SK-N-SH (cell line): ENCODE measurements at regions not wholly inside any gene's neighbourhood (a gene's known extent, or its start where the extent isn't known, plus 50 kb on each side); places are given as distances from the start of the nearest gene placed in this dataset.

Experiments used
- CTCF ChIA-PET: fragments of 300-600, 350-600 bp; formaldehyde crosslinking; extraction: SDS; loops from one replicate; lab custom pipeline; 2021; lab: Yijun Ruan, JAX
- POLR2A ChIA-PET: fragments of 350-600 bp; sonication (Branson Sonifier 250); formaldehyde crosslinking; extraction: SDS; loops from one replicate; lab custom pipeline; 2020; ENCODE audit warnings: antibody characterized with exemption, inconsistent platforms; lab: Yijun Ruan, JAX
- DNase-seq: peaks from one replicate; pipeline ENCODE4 v3.0.0; 2012
- H2AFZ ChIP-seq: fragments of 200-600 bp; sonication (generic); 2 replicates; pipeline ENCODE4 v1.8.1; 2016; ENCODE audit warnings: antibody characterized with exemption, mild to moderate bottlenecking, low read depth
- H3F3A ChIP-seq: fragments of 200-600 bp; sonication (generic); replicated peaks from 2 replicates; pipeline ENCODE3; 2016; ENCODE audit warnings: antibody characterized with exemption, mild to moderate bottlenecking; ENCODE audit not compliant: insufficient read depth
- H3K27ac ChIP-seq, 2 experiments: fragments of 200-500 bp in 1 of 2; fragments of 200-600 bp in 1 of 2; sonication (Bioruptor generic) in 1 of 2; sonication (generic), shearing (Covaris generic) in 1 of 2; 2 replicates each; pipeline versions ENCODE4 v1.5.1 to v1.6.1; 2014 to 2016; ENCODE audit warnings: low read depth in 2 of 2, inconsistent platforms in 1 of 2, low read length in 1 of 2, mild to moderate bottlenecking in 1 of 2, mixed read lengths in 1 of 2
- H3K27me3 ChIP-seq: fragments of 200-600 bp; sonication (generic), shearing (Covaris generic); 2 replicates; pipeline ENCODE4 v1.6.1; 2016; ENCODE audit warnings: mixed run types; ENCODE audit not compliant: insufficient read depth
- H3K36me3 ChIP-seq, 2 experiments: fragments of 200-500 bp in 1 of 2; fragments of 200-600 bp in 1 of 2; sonication (Bioruptor generic) in 1 of 2; sonication (generic) in 1 of 2; replicated peaks in 1 of 2; 2 replicates each; pipeline versions ENCODE3 to v1.5.1; 2014 to 2016; ENCODE audit warnings: low read length in 1 of 2, mild to moderate bottlenecking in 1 of 2; ENCODE audit not compliant: insufficient read depth in 2 of 2, control insufficient read depth in 1 of 2
- H3K4me1 ChIP-seq, 2 experiments: fragments of 200-500 bp in 1 of 2; fragments of 200-600 bp in 1 of 2; sonication (Bioruptor generic) in 1 of 2; sonication (generic), shearing (Covaris generic) in 1 of 2; 2 replicates each; pipeline versions ENCODE4 v1.5.1 to v1.6.1; 2014 to 2016; ENCODE audit warnings: low read depth in 1 of 2, low read length in 1 of 2, mixed run types in 1 of 2; ENCODE audit not compliant: insufficient read depth in 2 of 2, control insufficient read depth in 1 of 2
- H3K4me2 ChIP-seq: fragments of 200-600 bp; sonication (generic), shearing (Covaris generic); 2 replicates; pipeline ENCODE4 v1.6.1; 2017; ENCODE audit warnings: mixed run types
- H3K4me3 ChIP-seq, 2 experiments: fragments of 200-500 bp in 1 of 2; fragments of 200-600 bp in 1 of 2; sonication (Bioruptor generic) in 1 of 2; sonication (generic), shearing (Covaris generic) in 1 of 2; 2 replicates each; pipeline versions ENCODE4 v1.5.1 to v1.8.1; 2014 to 2016; ENCODE audit warnings: low read depth in 2 of 2, inconsistent platforms in 1 of 2, low read length in 1 of 2, mild to moderate bottlenecking in 1 of 2, mixed read lengths in 1 of 2, moderate library complexity in 1 of 2
- H3K79me2 ChIP-seq: fragments of 200-600 bp; sonication (generic); 2 replicates; pipeline ENCODE4 v1.8.1; 2017; ENCODE audit warnings: mild to moderate bottlenecking; ENCODE audit not compliant: insufficient read depth
- H3K9ac ChIP-seq: fragments of 200-600 bp; sonication (generic); 2 replicates; pipeline ENCODE4 v1.6.1; 2017; ENCODE audit warnings: mixed run types
- H3K9me2 ChIP-seq: fragments of 200-600 bp; sonication (generic); 2 replicates; pipeline ENCODE4 v1.6.1; 2017; ENCODE audit warnings: mixed run types
- H3K9me3 ChIP-seq: fragments of 200-600 bp; sonication (generic); 2 replicates; pipeline ENCODE4 v1.6.1; 2017; ENCODE audit warnings: mixed run types, mild to moderate bottlenecking, moderate library complexity
- H4K20me1 ChIP-seq: fragments of 200-600 bp; sonication (generic); 2 replicates; pipeline ENCODE4 v1.6.1; 2017; ENCODE audit warnings: mild to moderate bottlenecking, mixed run types; ENCODE audit not compliant: insufficient read depth
- CHD2 ChIP-seq: fragments of 150-350 bp; IDR thresholded peaks from 2 replicates; pipeline ENCODE4 v1.6.1; 2018; ENCODE audit warnings: low read length; ENCODE audit not compliant: partially characterized antibody
- CTCF ChIP-seq: fragments of 200-600 bp; sonication (generic); IDR thresholded peaks from 2 replicates; pipeline ENCODE4 v1.6.1; 2017; ENCODE audit warnings: antibody characterized with exemption, mild to moderate bottlenecking, moderate library complexity
- ELF1 ChIP-seq: IDR thresholded peaks from 2 replicates; pipeline ENCODE4 v1.4.0; 2012
- FOXJ3 ChIP-seq: sonication (generic); formaldehyde crosslinking; IDR thresholded peaks from 2 replicates; pipeline ENCODE4 v1.5.1; 2020; ENCODE audit warnings: mild to moderate bottlenecking, missing genetic modification reagents
- GABPA ChIP-seq: IDR thresholded peaks from 2 replicates; pipeline ENCODE4 v1.4.0; 2012; ENCODE audit warnings: low read depth, mild to moderate bottlenecking
- GATA2 ChIP-seq: sonication (generic); formaldehyde crosslinking; IDR thresholded peaks from 2 replicates; pipeline ENCODE4 v1.5.0; 2020; ENCODE audit warnings: mild to moderate bottlenecking, missing genetic modification reagents
- MEF2A ChIP-seq: IDR thresholded peaks from 2 replicates; pipeline ENCODE4 v1.4.0; 2012; ENCODE audit warnings: low read depth, borderline replicate concordance
- NFIC ChIP-seq: IDR thresholded peaks from 2 replicates; pipeline ENCODE4 v1.4.0; 2012; ENCODE audit warnings: borderline replicate concordance
- PBX3 ChIP-seq: IDR thresholded peaks from 2 replicates; pipeline ENCODE4; 2012
- RAD21 ChIP-seq: IDR thresholded peaks from 2 replicates; pipeline ENCODE4 v1.6.1; 2012; ENCODE audit warnings: mild to moderate bottlenecking, low read length
- RCOR1 ChIP-seq: fragments of 150-350 bp; IDR thresholded peaks from 2 replicates; pipeline ENCODE4 v1.6.1; 2017; ENCODE audit warnings: antibody characterized with exemption, low read length
- RFX5 ChIP-seq: IDR thresholded peaks from 2 replicates; pipeline ENCODE4 v1.6.1; 2012; ENCODE audit warnings: mild to moderate bottlenecking, improper control_type of control experiment, low read length
- SIN3A ChIP-seq: IDR thresholded peaks from 2 replicates; pipeline ENCODE4 v1.6.1; 2012; ENCODE audit warnings: low read depth, mild to moderate bottlenecking, low read length, moderate library complexity, borderline replicate concordance
- TAF1 ChIP-seq: IDR thresholded peaks from 2 replicates; pipeline ENCODE4 v1.6.1; 2012; ENCODE audit warnings: low read depth, mild to moderate bottlenecking, low read length, moderate library complexity, borderline replicate concordance
- TCF12 ChIP-seq: IDR thresholded peaks from 2 replicates; pipeline ENCODE4 v1.4.0; 2012
- TEAD4 ChIP-seq: IDR thresholded peaks from 2 replicates; pipeline ENCODE4 v1.4.0; 2012; ENCODE audit warnings: mild to moderate bottlenecking, borderline replicate concordance; ENCODE audit not compliant: insufficient read depth
- USF2 ChIP-seq: fragments of 150-350 bp; IDR thresholded peaks from 2 replicates; pipeline ENCODE4 v1.6.1; 2017; ENCODE audit warnings: antibody characterized with exemption, low read length, low read depth, borderline replicate concordance
- YY1 ChIP-seq: IDR thresholded peaks from 2 replicates; pipeline ENCODE4 v1.4.0; 2012; ENCODE audit warnings: low read depth, mild to moderate bottlenecking
- WGBS: methylation state at CpG from one replicate; pipeline ENCODE4 v1.1.6; 2017; ENCODE audit warnings: low lambda C conversion rate; 5-methylcytosine and 5-hydroxymethylcytosine counted together
- TF ChIP-seq, protein P1 (sequence below): fragments of 150-350 bp; IDR thresholded peaks from 2 replicates; pipeline ENCODE4 v1.6.1; 2016; ENCODE audit warnings: mild to moderate bottlenecking, low read depth, low read length

- H2AFZ ChIP-seq, result no peak overlapping the region
- no peaks in the 10 kb centered on the region for H3K36me3 ChIP-seq
- no peak for DNase-seq
- CTCF ChIA-PET, result no interaction called here
- no peaks in the 10 kb centered on the region for H3K9me2 ChIP-seq
- H3K4me2 ChIP-seq, result no peak overlapping the region
- H3F3A ChIP-seq, result no peaks in the 10 kb centered on the region
- H3K27me3 ChIP-seq, result no peaks in the 10 kb centered on the region
- H3K9me3 ChIP-seq, result no peaks in the 10 kb centered on the region
- H4K20me1 ChIP-seq, result no peaks in the 10 kb centered on the region
- no peak overlapping the region for H3K4me3 ChIP-seq
- no peaks in the 10 kb centered on the region for H3K4me1 ChIP-seq
- WGBS, result 0% methylated on average over 3 of the region's 3 CpGs
- H3K79me2 ChIP-seq, result no peaks in the 10 kb centered on the region
- H3K9ac ChIP-seq, result no peak overlapping the region
- no peak for TF ChIP-seq NFIC
- TF ChIP-seq PBX3, result no peak
- no peak for TF ChIP-seq CHD2
- TF ChIP-seq, protein P1, sequence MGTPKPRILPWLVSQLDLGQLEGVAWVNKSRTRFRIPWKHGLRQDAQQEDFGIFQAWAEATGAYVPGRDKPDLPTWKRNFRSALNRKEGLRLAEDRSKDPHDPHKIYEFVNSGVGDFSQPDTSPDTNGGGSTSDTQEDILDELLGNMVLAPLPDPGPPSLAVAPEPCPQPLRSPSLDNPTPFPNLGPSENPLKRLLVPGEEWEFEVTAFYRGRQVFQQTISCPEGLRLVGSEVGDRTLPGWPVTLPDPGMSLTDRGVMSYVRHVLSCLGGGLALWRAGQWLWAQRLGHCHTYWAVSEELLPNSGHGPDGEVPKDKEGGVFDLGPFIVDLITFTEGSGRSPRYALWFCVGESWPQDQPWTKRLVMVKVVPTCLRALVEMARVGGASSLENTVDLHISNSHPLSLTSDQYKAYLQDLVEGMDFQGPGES, result no peak
- TF ChIP-seq TCF12, result no peak
- TF ChIP-seq RFX5, result no peak
- TF ChIP-seq RCOR1, result no peak
- TF ChIP-seq TEAD4, result no peak
- no peak for TF ChIP-seq MEF2A
- no peak for TF ChIP-seq USF2
- no peak for TF ChIP-seq GATA2 (CRISPR knock-in tag)
- TF ChIP-seq, all 33 proteins: peak for 0
- H3K27ac ChIP-seq, result no peak overlapping the region
- POLR2A ChIA-PET, result no interaction called here
Observed at GRCh38 chr4:81642543-81642942, 170.8 kb upstream of the RASGEF1B start.

DNA sequence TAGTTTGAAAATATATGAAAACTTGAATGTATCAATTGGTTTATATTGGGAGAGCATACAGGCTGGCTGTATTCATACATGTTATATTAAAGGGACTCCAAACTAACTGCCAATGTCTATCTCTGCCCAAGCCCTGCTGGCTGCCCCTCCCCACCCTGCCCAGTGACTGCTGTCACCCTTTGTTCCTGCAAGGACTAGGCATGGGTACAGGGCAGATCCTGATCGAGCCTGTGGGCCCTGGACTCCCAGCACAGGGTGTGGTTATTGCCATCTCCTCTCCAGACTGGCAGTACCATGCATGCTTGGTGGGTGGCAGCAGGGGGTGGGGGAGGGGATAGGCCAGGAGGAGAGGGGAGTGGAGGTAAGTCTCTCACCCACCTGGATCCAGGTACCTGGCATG is 167.5 kb upstream of the RASGEF1B start:
- POLR2A ChIA-PET, result no interaction called here
- H3K4me2 ChIP-seq, result no peak overlapping the region
- 0% methylated on average over 1 of the region's 1 CpG for WGBS

More for the DNA sequence above, 167.5 kb upstream of the RASGEF1B start:
- CTCF ChIA-PET, result no interaction called here
- no peaks in the 10 kb centered on the region for H3K9me2 ChIP-seq
- no peak for DNase-seq
- H3F3A ChIP-seq, result no peaks in the 10 kb centered on the region
- H3K36me3 ChIP-seq, result no peaks in the 10 kb centered on the region
- no peaks in the 10 kb centered on the region for H3K9me3 ChIP-seq
- no peaks in the 10 kb centered on the region for H3K4me1 ChIP-seq
- no peak overlapping the region for H3K27ac ChIP-seq
- H3K9ac ChIP-seq, result no peak overlapping the region
- no peaks in the 10 kb centered on the region for H4K20me1 ChIP-seq
- H3K27me3 ChIP-seq, result no peaks in the 10 kb centered on the region
- TF ChIP-seq FOXJ3 (no peak), TEAD4 (no peak), ELF1 (no peak), RAD21 (no peak), SIN3A (no peak), NFIC (no peak), TAF1 (no peak), CTCF (no peak), GABPA (no peak), YY1 (no peak)
- no peaks in the 10 kb centered on the region for H3K79me2 ChIP-seq
- no peak overlapping the region for H2AFZ ChIP-seq
- no peak overlapping the region for H3K4me3 ChIP-seq
